GM12878 (cell line): ENCODE measurements at regions not wholly inside any gene's neighbourhood (a gene's known extent, or its start where the extent isn't known, plus 50 kb on each side); places are given as distances from the start of the nearest gene placed in this dataset.

Experiments used
- ATAC-seq: fragments of 200-7000 bp; cut with Tn5 transposase; 3 replicates; pipeline ENCODE4 v1.9.1; 2020; ENCODE audit warnings: mild to moderate bottlenecking, moderate library complexity
- BruUV-seq: library from RNA; stranded (reverse); fragments of 400-500 nt; replicated peaks from 2 replicates; lab custom pipeline; 2021; lab: Mats Ljungman, UMichigan
- CTCF ChIA-PET: fragments of 300-600 bp; sonication (Branson Sonifier 250); formaldehyde crosslinking; extraction: SDS; loops from one replicate; lab custom pipeline; 2021; ENCODE audit warnings: inconsistent platforms; lab: Yijun Ruan, JAX
- POLR2A ChIA-PET: fragments of 350-600 bp; formaldehyde crosslinking; extraction: SDS; loops from one replicate; lab custom pipeline; 2021; ENCODE audit warnings: inconsistent platforms; lab: Charles Lee
- RAD21 ChIA-PET: fragments of 300-600 bp; sonication (Branson Sonifier 250); formaldehyde crosslinking; loops from one replicate; lab custom pipeline; 2023; ENCODE audit warnings: antibody characterized with exemption; ENCODE audit not compliant: unreplicated experiment; lab: Charles Lee
- SMC1A ChIA-PET: fragments of 300-600 bp; sonication (Branson Sonifier 250); formaldehyde crosslinking; loops from one replicate; lab custom pipeline; 2023; ENCODE audit not compliant: unreplicated experiment, uncharacterized antibody; lab: Charles Lee
- DNase-seq: peaks from one replicate; pipeline ENCODE4 v3.0.0-alpha.2; 2011; ENCODE audit warnings: low read depth, low spot score
- FAIRE-seq: peaks from 3 replicates; lab custom pipeline; 2011; peaks lifted over from hg19 to GRCh38; lab: Jason Lieb, UNC
- H2AFZ ChIP-seq: 2 replicates; pipeline ENCODE4 v1.6.0; 2011; ENCODE audit warnings: low read depth, low read length, control low read depth; ENCODE audit not compliant: control insufficient read depth
- H3K27ac ChIP-seq: 2 replicates; pipeline ENCODE4 v1.5.1; 2011; ENCODE audit warnings: control low read depth; ENCODE audit not compliant: control insufficient read depth, insufficient read depth
- H3K27me3 ChIP-seq, 2 experiments: replicated peaks in 1 of 2; 2 replicates each; pipeline versions ENCODE4 v1.6.0 to v1.6.1; 2011; ENCODE audit warnings: low read length in 1 of 2; ENCODE audit not compliant: control insufficient read depth in 2 of 2, insufficient read depth in 2 of 2
- H3K36me3 ChIP-seq, 2 experiments: 2 replicates each; pipeline ENCODE4 v1.5.1; 2011; ENCODE audit warnings: low read length in 1 of 2; ENCODE audit not compliant: control insufficient read depth in 2 of 2, insufficient read depth in 2 of 2
- H3K4me1 ChIP-seq: 2 replicates; pipeline ENCODE4 v1.6.1; 2011; ENCODE audit warnings: mild to moderate bottlenecking, low read length, moderate library complexity, mixed read lengths; ENCODE audit not compliant: control insufficient read depth, insufficient read depth
- H3K4me2 ChIP-seq: 2 replicates; pipeline ENCODE4 v1.6.0; 2011; ENCODE audit warnings: control low read depth; ENCODE audit not compliant: control insufficient read depth, insufficient read depth
- H3K4me3 ChIP-seq: fragments of 200-600 bp; sonication (generic); 2 replicates; pipeline ENCODE4 v1.5.1; 2016
- H3K79me2 ChIP-seq: 2 replicates; pipeline ENCODE4 v1.6.0; 2011; ENCODE audit warnings: low read length; ENCODE audit not compliant: control insufficient read depth, insufficient read depth
- H3K9ac ChIP-seq: 2 replicates; pipeline ENCODE4 v1.8.0; 2011; ENCODE audit warnings: low read length, control low read depth, mixed read lengths; ENCODE audit not compliant: control insufficient read depth, insufficient read depth
- H3K9me3 ChIP-seq: replicated peaks from 3 replicates; pipeline ENCODE4 v1.5.1; 2011; ENCODE audit warnings: mild to moderate bottlenecking, low read length; ENCODE audit not compliant: control insufficient read depth, insufficient read depth
- H4K20me1 ChIP-seq: 2 replicates; pipeline ENCODE4 v1.6.0; 2011; ENCODE audit not compliant: control insufficient read depth, insufficient read depth
- BCLAF1 ChIP-seq: fragments of 450-650 bp; IDR thresholded peaks from 2 replicates; pipeline ENCODE4 v1.6.1; 2017; ENCODE audit warnings: antibody characterized with exemption, mild to moderate bottlenecking, moderate library complexity
- CEBPB ChIP-seq, 2 experiments: fragments of 150-350 bp in 1 of 2; IDR thresholded peaks; 2 replicates each; pipeline ENCODE4 v1.6.1; 2012 to 2014; ENCODE audit warnings: low read depth in 2 of 2, low read length in 2 of 2, borderline replicate concordance in 1 of 2, inconsistent platforms in 1 of 2
- CREM ChIP-seq: IDR thresholded peaks from 2 replicates; pipeline ENCODE4 v1.6.1; 2014; ENCODE audit warnings: antibody characterized with exemption, low read depth
- NR2F1 ChIP-seq: fragments of 450-650 bp; conservative IDR thresholded peaks from 2 replicates; pipeline ENCODE4 v1.6.1; 2017; ENCODE audit warnings: mild to moderate bottlenecking
- SPI1 ChIP-seq: IDR thresholded peaks from 2 replicates; pipeline ENCODE4 v1.6.1; 2011; ENCODE audit warnings: low read depth, mild to moderate bottlenecking, low read length, moderate library complexity, borderline replicate concordance; ENCODE audit not compliant: insufficient read depth
- ZBTB40 ChIP-seq: fragments of 450-650 bp; IDR thresholded peaks from 2 replicates; pipeline ENCODE4 v1.6.1; 2016; ENCODE audit warnings: mild to moderate bottlenecking, moderate library complexity, borderline replicate concordance
- WGBS: methylation state at CpG from one replicate; pipeline ENCODE4 v1.1.6; 2016; ENCODE audit warnings: low lambda C conversion rate; ENCODE audit not compliant: insufficient replicate concordance, insufficient coverage; ENCODE audit errors: missing lambda C conversion rate; 5-methylcytosine and 5-hydroxymethylcytosine counted together
- in situ Hi-C: fragments of 300-500 bp; cut with MboI; formaldehyde crosslinking; loops from 9 replicates; pipeline ENCODE4 v1.14.3; 2018; ENCODE audit warnings: mixed read lengths
- intact Hi-C: fragments of 100-400 bp; cut with micrococcal nuclease; formaldehyde crosslinking; loops from one replicate; pipeline ENCODE4 v1.14.2; 2022; ENCODE audit not compliant: unreplicated experiment

- H3K4me2 ChIP-seq, result no peak overlapping the region
- ChIA-PET RAD21 (no interaction called here), POLR2A (no interaction called here), SMC1A (interaction anchor here (1.3 kb wide), 1 partner anchor 10 kb away, joined by 3 read pairs; no protein-coding TSS in a partner anchor), CTCF (interaction anchor here (0.7 kb wide), 1 partner anchor 385 kb away, joined by 3 read pairs; no protein-coding TSS in a partner anchor)
- no peak for DNase-seq
- H3K27ac ChIP-seq, result no peak overlapping the region
- no peak for ATAC-seq
- no peak overlapping the region for H3K4me3 ChIP-seq
- no peak for FAIRE-seq
- in situ Hi-C loops, result no loop called here
- H3K27me3 ChIP-seq, result no peaks in the 10 kb centered on the region
- no peaks in the 10 kb centered on the region for H3K36me3 ChIP-seq
- no peaks in the 10 kb centered on the region for H3K79me2 ChIP-seq
- H4K20me1 ChIP-seq, result no peaks in the 10 kb centered on the region
- intact Hi-C loops, result no loop called here
- WGBS, result 16% methylated on average over 2 of the region's 2 CpGs
- no peak overlapping the region for H3K9ac ChIP-seq
- no peaks in the 10 kb centered on the region for H3K4me1 ChIP-seq
- TF ChIP-seq CEBPB (IDR thresholded peaks at IDR 0.05; ENCODE audit: borderline replicate concordance in 1 of 2, low read depth in 2 of 2, low read length in 2 of 2) (no peak), CREM (no peak), BCLAF1 (no peak), NR2F1 (no peak), SPI1 (no peak), ZBTB40 (no peak)
- BruUV-seq, result no TSS peak
- H3K9me3 ChIP-seq, result no peaks in the 10 kb centered on the region
- no peak overlapping the region for H2AFZ ChIP-seq
Measured at GRCh38 chr3:106675451-106675850, 701.8 kb upstream of the CCDC54 start.
